GM18508 (cell line): ENCODE measurements at regions not wholly inside any gene's neighbourhood (a gene's known extent, or its start where the extent isn't known, plus 50 kb on each side); places are given as distances from the start of the nearest gene placed in this dataset.

Source experiments
- ATAC-seq: cut with Tn5 transposase; IDR thresholded peaks from one replicate; pipeline ENCODE4 v1.9.1; 2021; ENCODE audit warnings: moderate number of reproducible peaks; ENCODE audit not compliant: insufficient read depth, unreplicated experiment

DNA sequence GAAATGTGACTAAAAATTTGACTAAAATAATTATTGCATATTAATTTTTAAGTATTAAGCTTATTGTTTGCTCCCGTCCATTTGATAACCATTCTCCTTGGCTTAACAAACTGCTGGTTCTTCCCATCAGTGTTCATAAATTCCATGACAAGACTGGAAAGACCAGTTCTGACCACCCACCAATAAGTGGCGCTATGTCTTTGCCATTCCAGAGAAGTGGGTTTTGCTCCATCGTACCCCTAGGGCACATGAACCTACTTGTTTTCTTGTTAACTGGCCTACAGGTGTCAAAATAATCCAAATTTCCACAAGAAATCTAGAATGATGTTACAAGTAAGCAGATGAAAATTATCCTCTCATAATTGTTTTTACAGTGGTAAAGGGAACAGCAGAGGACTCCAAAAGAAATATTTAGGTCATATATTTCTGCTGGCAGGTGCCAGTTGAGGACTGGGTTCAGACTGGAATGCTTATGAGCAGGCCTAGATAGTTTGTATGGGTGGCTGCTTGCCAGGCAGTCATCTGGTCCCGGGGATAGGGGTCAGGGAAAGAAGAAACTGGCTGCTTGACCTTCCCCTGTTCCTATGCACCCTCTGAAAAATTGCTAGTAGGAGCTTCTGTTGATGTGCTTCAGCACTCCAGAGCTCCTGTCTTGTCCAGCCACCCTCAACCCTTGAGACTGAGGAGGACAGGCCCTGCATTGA, 283.1 kb upstream of the ADAMTSL1 start:
- ATAC-seq = no peak

DNA sequence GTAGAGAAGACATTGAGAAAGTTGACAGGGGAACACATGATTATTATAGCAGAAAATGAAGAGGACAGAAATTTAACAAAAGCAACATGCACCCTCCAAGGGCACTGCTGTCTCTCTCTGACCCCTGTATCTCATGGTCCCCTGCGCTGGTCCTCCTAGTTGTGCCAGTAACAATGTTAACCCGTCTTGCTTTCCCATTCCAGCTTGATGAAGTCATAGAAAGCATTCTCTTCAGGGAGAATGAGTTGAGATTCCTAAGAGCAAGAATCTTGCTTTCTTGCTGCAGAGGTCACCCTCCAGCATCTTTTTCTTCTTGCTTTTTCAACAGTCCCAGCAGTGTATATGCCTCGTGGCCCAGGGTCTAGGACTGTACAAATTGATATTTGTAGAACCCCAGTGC, 279.6 kb upstream of the ADAMTSL1 start:
- ATAC-seq = no peak

DNA sequence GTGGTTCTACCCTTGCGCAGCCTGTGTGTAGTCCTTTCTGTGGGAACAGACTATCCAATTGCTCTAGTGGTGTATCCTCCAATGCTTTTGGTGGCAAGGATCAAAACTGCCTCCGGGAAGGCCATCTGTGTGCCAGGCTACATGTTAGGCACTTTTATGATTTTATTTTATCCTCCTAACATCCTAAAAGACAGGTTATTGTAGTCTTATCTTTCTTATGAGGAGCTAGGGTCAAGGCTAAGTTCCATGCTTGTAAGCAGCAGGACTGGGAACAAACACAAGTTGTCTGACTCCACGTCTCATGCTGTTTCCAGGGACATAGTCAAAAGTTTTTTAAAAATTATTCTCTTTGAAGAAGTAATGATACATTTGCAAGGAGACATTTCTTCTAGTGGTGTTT, 278.7 kb upstream of the ADAMTSL1 start:
- no peak for ATAC-seq

DNA sequence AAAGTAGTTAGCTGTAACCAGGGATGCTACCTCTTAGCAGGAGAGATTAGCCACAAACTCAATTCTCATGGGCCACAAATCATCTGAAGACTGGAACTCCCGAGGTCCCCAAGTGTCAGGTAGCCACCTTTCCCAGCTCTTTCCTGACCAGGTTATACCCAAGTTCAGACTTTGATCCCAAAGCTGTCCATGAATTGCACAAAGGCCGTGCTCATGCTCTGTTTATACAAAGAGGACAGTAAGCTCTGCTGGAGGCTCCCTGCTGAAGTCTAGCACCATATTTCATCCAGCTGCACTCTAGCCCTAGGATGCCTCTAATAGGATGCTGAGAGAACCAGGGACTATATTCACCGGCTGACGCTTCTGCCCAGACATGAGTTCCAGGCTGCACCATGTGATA, 271.0 kb upstream of the ADAMTSL1 start:
- ATAC-seq = no peak

DNA sequence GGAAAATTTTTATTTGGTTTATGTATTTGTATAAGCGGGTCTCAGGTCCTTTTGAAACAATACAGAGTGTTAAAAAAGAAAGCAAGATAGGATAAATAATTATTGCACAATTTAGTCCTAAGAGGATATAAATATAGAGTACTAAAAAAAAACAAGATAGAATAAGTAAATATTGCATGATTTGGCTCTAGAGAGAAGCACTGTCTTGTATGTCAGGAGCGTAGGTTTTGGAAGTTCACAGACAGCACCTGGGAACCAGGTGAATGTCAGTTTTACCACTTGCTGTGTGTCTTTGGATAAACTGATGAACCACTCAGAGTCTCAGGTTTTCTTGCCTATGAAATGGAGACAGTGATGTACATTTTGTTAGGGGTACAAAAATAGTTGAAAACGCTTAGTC, 266.2 kb upstream of the ADAMTSL1 start:
- ATAC-seq = no peak

DNA sequence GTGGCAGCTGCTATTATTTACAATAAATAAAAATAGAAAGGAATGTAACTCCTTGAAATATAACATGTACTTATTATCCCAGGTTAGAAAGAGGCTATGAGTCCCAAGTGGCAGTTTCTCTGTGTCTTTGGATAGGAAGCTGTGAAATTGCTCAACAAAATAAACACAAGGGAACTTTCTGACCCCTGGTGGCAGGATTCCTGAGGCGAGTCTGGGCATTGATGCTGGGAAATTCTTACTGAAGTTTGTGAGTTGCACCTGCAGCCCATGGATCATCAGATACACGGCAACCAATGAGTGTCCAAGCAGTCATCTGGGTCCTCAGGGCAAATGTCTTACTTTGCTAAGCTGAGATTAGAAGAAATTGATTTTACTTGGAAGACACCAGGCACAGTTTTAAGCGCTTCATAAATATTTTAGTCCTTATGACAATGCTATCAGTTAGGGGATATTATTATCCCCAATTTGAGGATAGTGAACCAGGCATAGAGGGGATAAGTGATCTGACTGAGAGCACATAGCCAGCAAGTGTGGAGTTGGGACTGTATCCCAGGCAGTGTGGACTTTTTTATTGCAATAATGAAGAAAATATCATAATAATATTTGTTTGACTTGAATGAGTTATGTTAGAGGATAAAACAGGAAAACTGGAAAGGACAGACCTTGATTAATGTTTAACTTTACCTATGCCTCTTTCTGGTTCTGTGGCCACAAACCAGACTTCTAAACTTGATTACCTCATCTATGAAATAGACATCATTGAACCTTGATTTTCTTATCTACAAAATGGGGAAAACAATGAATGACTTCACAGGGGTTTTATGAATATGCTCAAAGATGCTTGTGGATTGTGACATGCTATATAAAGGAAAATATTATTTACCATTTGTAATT, 265.5 kb upstream of the ADAMTSL1 start:
- no peak for ATAC-seq

DNA sequence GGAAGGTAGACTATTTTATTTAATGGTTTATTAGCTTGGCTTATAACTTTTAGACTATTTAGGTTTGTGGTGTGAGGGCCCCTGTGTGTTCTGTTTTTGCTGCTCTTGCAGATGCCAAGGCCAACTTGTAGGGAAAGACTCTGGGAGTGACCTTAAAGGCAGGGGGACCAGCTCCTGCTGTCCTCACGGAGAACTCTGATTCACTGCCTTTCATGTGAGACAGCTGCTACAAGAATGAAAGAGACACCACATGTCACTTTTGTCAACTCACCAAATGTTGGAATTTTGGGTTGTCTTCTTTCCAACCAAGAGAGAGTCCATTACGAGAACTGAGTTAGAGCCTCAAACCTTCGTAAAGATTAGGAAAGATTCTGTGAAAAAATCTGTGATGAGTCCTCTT, 258.3 kb upstream of the ADAMTSL1 start:
- no peak for ATAC-seq

DNA sequence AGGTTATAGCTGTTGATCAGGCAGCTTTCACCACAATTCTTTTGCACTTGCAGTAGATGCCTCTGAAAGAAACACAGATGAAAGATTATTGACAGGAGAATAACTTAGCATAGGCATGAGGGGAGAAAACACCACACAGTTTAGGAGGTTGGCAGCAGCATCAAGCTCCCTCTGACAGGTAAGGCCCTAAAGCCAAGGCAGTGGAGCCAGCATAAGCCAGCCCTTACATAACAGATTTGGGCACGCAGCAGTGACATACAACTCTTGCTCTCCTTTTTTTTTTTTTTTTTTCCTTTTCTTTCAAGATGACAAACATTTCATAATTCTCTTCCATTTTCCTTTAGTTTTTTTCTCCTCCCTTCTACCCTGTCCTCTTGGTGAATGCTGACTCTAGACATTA, 257.6 kb upstream of the ADAMTSL1 start:
- no peak for ATAC-seq

DNA sequence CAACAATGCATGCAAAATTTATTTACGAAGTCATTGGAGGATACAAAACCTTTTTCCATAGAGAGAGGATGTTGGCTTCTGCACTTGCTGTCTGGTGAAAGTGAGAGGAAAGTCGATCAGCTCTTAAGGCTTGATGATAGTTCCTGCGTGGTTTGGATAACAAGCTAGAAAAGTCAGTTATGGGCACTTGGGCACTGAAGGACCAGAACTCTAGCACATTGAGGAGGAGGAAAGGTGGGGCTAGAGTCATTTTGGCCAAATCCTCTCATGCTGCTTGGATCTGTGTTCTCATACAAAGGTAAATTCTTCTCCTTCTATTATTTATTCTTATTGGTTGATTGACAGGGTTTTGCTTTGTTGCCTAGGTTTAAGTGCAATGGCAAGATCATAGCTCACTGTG, 245.9 kb upstream of the ADAMTSL1 start:
- ATAC-seq = no peak

DNA sequence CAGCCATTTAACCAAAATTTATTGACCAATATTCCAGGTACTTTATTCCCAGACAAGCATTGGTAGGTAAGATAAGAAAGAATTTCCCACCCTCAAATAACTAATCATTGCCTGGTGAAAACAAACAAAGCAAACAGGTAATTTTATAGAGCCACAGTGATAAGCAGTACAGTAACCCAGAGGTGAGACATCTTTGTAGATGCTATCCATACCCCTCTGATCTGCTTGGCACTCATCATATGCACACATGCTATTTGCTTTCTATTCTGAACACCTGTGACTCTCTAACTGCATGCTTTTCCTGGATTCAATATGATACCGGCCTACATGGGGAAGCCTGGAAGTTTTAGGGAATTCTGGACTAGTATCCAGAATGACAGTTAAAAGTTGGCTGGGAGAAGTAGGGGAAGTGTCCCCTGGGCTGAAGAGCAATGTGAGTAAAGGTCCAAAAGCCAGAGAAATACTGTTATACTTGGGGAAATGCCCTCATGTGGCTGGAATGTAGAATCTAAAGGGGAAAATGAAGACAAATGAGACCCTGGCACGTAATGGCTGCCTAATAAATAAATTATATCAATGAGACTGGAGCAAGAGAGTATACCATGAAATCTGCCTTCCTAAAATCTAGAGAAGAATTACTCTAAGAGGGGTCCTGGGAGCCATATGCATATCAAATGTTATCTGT, 243.8 kb upstream of the ADAMTSL1 start:
- no peak for ATAC-seq

DNA sequence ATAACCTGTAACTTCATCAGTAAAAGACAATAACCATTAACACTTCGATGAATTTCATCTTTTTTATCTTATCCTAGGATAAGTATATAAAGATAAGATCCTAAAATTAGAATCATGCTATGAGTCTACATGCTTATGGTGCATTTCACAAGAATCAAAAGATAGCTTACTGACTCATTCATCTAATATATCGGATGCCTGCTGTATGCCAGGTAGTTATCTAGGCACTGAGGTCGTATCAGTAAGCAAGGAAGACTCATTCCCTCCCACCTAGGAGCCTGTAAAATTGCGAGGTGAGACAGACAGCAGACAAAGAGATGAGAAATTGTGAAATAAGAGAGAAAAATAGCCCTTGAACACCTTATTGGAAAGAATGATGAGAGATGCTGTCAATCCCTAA, 240.6 kb upstream of the ADAMTSL1 start:
- ATAC-seq = no peak

DNA sequence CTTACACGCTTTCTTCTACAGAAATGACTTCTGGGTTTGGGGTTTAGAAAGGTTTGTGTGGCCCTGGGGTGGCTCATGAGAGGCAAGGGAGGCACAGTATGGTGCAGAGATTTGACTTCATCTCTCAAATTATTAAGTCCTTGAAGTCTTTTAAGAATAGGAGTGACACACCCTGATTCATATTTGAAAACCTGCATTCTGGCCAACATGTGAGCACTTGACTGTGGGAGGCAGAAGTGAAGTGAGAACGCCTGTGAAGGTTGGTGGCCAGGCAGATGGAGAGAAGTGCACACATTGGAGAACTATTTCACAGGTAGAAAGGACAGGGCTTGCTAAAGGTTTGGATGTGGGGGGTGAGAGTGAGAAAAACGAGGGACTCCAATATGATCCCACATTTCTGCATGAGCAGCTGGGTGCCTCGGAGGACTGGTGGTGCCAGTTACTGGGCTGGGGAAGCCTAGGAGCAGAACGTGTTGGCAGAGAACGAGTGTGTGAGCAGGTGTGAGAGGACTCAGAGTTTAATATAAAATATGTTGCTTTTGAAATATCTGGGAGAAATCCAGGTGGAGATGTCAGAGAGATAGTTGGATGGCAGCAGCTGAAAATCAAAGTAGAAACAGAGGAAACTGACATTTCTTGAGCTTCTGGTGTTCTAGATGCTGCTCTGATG, 240.0 kb upstream of the ADAMTSL1 start:
- no peak for ATAC-seq

DNA sequence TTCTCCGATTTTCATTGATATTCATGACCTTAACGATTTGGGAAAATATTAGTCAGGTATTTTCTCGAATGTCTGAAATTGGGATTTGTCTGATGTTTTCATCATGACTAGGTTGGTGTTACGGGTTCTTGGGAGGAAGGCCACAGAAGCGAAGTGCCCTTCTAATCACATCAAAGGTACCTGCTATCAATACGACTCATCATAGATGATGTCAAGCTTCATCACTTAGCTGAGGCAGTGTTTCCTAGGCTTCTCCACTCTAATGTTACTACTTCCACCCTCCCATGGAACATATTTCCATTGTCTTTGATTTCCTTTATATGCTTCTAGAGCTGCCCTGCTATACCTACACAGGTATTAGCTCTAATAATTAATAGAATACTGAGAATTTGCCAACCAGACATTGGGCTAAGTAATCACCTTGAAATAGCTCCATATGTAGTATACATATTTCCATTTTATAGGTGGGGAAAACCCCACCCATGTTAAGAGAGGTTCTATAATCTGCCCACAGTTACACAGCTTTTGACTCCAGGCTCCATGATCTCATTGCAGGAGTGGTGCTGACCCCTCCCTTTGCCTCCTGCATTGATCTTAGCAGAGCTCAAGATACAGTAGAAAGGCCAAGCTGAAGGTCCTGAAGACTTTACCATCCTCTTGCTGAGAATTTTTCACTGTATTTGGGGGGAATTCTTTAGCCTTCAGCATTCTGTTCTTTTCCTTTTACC, 238.6 kb upstream of the ADAMTSL1 start:
- no peak for ATAC-seq

DNA sequence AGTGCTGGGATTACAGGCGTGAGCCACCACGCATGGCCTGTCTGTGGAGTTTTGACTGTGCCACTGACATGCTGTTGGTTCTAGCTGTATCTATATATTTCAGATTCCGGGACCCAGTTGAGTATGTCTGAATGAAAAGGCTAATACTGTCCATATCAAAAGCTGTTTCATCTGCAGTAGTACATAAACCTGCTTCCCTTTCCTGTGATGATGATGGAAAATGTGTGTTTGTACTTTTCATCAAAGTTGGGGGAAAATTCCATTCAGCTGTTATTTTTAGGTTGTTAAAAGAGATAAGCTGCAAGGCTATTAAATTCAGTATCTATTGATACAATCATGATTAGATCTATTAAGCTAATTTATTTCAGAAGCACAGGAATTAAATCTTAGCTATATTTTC, 237.6 kb upstream of the ADAMTSL1 start:
- ATAC-seq = no peak

DNA sequence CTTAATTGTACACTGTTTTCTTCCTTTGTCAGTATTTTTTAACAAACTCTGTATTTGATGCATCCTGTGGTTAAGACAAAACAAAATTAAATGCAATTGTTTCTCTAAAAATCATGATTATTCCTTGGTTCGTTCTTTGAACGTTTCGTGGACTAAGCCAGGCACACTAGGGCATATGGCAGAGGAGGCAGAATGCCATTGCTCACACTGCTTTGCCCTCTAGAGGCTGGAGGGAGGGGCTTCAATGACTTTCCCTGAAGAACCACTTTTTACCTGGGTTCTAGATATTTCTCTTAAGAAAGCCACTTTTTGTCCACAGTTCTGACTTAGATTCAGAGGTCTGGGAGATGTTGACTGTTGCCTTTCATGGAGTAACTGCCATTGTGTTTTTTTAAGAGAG, 236.2 kb upstream of the ADAMTSL1 start:
- ATAC-seq = no peak

DNA sequence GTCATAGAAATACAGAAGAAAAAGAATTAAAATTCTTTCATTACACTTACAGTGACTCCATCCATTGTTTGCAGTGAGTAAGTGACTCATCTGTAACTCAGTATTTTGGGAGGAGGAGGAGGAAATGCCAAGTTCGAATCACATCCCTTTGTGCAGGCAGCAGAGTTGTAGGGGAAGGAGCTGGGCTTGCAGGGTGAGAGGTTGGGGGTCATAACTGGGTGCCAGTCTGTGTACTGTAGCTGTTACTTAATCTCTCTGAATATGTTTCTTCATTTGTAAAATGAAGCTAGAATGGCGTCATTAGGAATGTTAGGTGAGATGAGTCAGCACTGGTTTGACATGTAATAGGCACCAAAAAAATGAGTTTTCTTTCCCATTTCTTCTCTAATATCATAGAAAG, 235.7 kb upstream of the ADAMTSL1 start:
- ATAC-seq = no peak

DNA sequence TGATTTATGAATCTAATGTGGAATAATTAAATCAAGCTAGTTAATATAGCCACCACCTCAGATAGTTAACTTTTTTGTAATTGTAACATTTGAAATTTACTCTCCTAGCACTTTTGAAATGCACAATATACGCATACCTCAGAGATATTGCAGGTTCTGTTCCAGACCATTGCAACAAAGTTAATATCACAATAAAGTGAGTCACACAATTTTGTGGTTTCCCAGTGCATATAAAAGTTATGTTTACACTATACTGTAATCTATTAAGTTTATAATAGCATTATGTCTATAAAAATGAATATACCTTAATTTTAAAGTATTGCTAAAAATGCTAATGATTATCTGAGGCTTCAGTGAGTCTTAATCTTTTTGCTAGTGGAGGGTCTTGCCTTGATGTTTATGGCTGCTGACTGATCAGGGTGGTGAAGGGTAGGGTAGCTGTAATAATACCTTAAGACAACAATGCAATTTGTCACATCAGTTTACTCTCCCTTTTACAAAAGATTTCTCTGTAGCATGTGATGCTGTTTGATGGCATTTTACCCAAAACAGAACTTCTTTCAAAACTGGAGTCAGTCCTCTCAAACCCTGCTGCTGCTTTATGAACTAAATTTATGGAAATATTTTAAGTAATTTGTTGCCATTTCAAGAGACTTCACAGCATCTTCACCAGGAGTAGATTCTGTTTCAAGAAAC, 235.1 kb upstream of the ADAMTSL1 start:
- ATAC-seq = no peak

DNA sequence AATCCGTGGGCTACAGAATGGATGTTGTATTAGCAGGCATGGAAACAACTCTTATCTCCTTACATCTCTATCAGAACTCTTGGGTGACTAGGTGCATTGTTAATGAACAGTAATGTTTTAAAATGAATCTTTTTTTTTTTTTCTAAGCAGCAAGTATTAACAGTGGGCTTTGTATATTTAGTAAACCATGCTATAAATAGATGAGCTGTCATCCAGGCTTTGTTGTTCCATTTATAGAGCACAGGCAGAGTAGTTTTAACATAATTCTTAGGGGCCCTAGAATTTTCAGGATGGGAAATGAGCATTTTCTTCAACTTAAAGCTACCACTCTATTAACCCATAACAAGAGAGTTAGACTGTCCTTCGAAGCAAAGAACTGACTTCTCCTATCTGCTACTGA, 233.7 kb upstream of the ADAMTSL1 start:
- no peak for ATAC-seq

DNA sequence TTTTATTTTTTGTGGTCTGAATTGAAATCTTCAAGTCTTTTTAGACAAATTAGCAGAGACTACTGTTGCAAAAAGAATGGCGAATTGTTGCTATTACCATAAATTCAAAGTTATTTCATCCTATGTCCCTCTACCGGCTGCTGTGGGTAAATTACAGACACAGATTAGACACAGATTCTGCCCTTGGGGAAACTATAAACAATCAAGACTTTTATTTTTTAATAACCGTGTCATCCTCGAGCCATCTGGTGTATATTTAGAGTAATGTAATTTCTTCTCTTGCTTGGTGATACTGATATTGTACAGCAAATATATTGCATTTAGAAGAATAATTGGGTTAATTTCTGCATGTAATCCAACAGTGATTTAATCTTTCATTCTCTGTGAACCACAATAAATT, 228.0 kb upstream of the ADAMTSL1 start:
- no peak for ATAC-seq

DNA sequence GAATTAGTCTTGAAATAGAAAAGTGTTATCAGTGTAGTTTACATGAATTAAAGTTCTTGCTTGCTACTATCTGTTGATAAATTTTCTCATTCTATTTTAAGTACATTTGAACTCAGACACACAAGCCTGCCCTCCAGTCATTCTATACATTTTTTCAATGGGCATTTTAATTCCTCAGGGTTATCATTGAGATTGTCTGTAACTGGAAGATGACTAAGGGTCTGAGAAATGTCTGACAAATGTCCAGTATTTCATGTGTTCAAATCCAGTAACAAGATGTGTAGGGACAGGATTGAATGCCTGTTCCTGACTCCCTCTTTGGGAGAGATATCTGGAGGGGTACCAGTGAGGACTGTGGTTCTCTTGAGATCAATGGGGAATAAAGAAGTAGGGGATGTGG, 223.9 kb upstream of the ADAMTSL1 start:
- ATAC-seq = no peak
